Uterus (tissue), 3 donors: ENCODE measurements at regions not wholly inside any gene's neighbourhood (a gene's known extent, or its start where the extent isn't known, plus 50 kb on each side); places are given as distances from the start of the nearest gene placed in this dataset.

Experiments used
- DNase-seq, 2 donors: peaks; one replicate each; pipeline ENCODE4 v3.0.0-alpha.2; 2019 to 2020
- H3K27ac ChIP-seq, 2 donors: fragments of 200-600 bp; sonication (generic); 1 replicate in 1 of 2; 2 replicates in 1 of 2; pipeline ENCODE4 v1.5.1; 2016 to 2018
- H3K27me3 ChIP-seq, 2 donors: fragments of 200-600 bp; sonication (generic); one replicate each; pipeline ENCODE4 v1.5.1; 2018 to 2019; ENCODE audit warnings: control low read depth in 1 of 2
- H3K36me3 ChIP-seq, 2 donors: fragments of 200-600 bp; sonication (generic); one replicate each; pipeline ENCODE4 v1.5.1; 2019; ENCODE audit warnings: control low read depth in 1 of 2
- H3K4me1 ChIP-seq, 2 donors: fragments of 200-600 bp; sonication (generic); one replicate each; pipeline ENCODE4 v1.5.1; 2018 to 2019; ENCODE audit warnings: control low read depth in 1 of 2
- H3K4me3 ChIP-seq, 2 donors: fragments of 200-600 bp; sonication (generic); 1 replicate in 1 of 2; 2 replicates in 1 of 2; pipeline ENCODE4 v1.5.1; 2018 to 2019; ENCODE audit warnings: mild to moderate bottlenecking in 1 of 2
- H3K9me3 ChIP-seq, 2 donors: fragments of 200-600 bp; sonication (generic); one replicate each; pipeline ENCODE4 v1.5.1; 2019; ENCODE audit warnings: control low read depth in 1 of 2
- CTCF ChIP-seq, 4 experiments: fragments of 200-600 bp in 2 of 4; fragments of 450-650 bp in 2 of 4; sonication (generic) in 2 of 4; IDR thresholded peaks; one replicate each; pipeline ENCODE4 v1.5.1; 2016 to 2019; ENCODE audit warnings: antibody characterized with exemption in 4 of 4, mild to moderate bottlenecking in 2 of 4, moderate library complexity in 1 of 4
- POLR2A ChIP-seq, 2 donors: fragments of 450-650 bp; IDR thresholded peaks; one replicate each; pipeline ENCODE4 v1.6.1; 2016; ENCODE audit warnings: antibody characterized with exemption in 2 of 2, mild to moderate bottlenecking in 1 of 2, moderate library complexity in 1 of 2
- intact Hi-C: fragments of 100-400 bp; cut with DNase I; formaldehyde crosslinking; loops from one replicate; pipeline ENCODE4 v1.15.1; 2023; ENCODE audit warnings: low total_unique reads
- donor health status: DM: yes; HTN: yes; CAD: no.

- H3K27ac ChIP-seq, result no peak overlapping the region
- no peak overlapping the region for H3K4me3 ChIP-seq
- H3K4me1 ChIP-seq, result peaks cover 0 to 7% of the 10 kb centered on the region in 2 donors
- no peaks in the 10 kb centered on the region for H3K27me3 ChIP-seq
- intact Hi-C loops, result no loop called here
- H3K9me3 ChIP-seq, result no peaks in the 10 kb centered on the region
- TF ChIP-seq CTCF (IDR thresholded peaks at IDR 0.05) (no peak), POLR2A (IDR thresholded peaks at IDR 0.05) (no peak)
- no peaks in the 10 kb centered on the region for H3K36me3 ChIP-seq
- DNase-seq, result no peak
Measured at GRCh38 chr7:16055263-16055976, 365.9 kb downstream of the CRPPA start.

- no peaks in the 10 kb centered on the region for H3K27me3 ChIP-seq
- no peaks in the 10 kb centered on the region for H3K9me3 ChIP-seq
- no peak for DNase-seq
- H3K4me1 ChIP-seq, result peaks cover 0 to 7% of the 10 kb centered on the region in 2 donors
- TF ChIP-seq POLR2A (IDR thresholded peaks at IDR 0.05), result no peak
- H3K36me3 ChIP-seq, result no peaks in the 10 kb centered on the region
- H3K27ac ChIP-seq, result no peak overlapping the region
- H3K4me3 ChIP-seq, result no peak overlapping the region
- intact Hi-C loops, result no loop called here
Measured at GRCh38 chr7:16051561-16052255, 365.2 kb upstream of the MEOX2 start.

GRCh38 chr7:16046041-16046440, 359.6 kb upstream of the MEOX2 start:
- no peak for TF ChIP-seq CTCF (IDR thresholded peaks at IDR 0.05)
- no peak for TF ChIP-seq POLR2A (IDR thresholded peaks at IDR 0.05)
- Histone ChIP-seq H3K4me1 (no peaks in the 10 kb centered on the region), H3K4me3 (no peak overlapping the region), H3K9me3 (no peaks in the 10 kb centered on the region), H3K27ac (no peak overlapping the region), H3K27me3 (no peaks in the 10 kb centered on the region), H3K36me3 (no peaks in the 10 kb centered on the region)
- no peak for DNase-seq
- intact Hi-C loops, result no loop called here

GRCh38 chr7:16045296-16045695, 358.8 kb upstream of the MEOX2 start:
- intact Hi-C loops, result no loop called here
- TF ChIP-seq POLR2A (IDR thresholded peaks at IDR 0.05) (no peak), CTCF (IDR thresholded peaks at IDR 0.05) (no peak)
- H3K4me3 ChIP-seq, result no peak overlapping the region
- no peaks in the 10 kb centered on the region for H3K4me1 ChIP-seq
- no peak for DNase-seq
- no peak overlapping the region for H3K27ac ChIP-seq
- no peaks in the 10 kb centered on the region for H3K27me3 ChIP-seq
- no peaks in the 10 kb centered on the region for H3K9me3 ChIP-seq
- H3K36me3 ChIP-seq, result no peaks in the 10 kb centered on the region

- DNase-seq, result no peak
- Histone ChIP-seq H3K4me3 (no peak overlapping the region), H3K27ac (no peak overlapping the region), H3K27me3 (no peaks in the 10 kb centered on the region), H3K9me3 (no peaks in the 10 kb centered on the region), H3K4me1 (no peaks in the 10 kb centered on the region), H3K36me3 (no peaks in the 10 kb centered on the region)
- TF ChIP-seq CTCF (IDR thresholded peaks at IDR 0.05) (no peak), POLR2A (IDR thresholded peaks at IDR 0.05) (no peak)
- intact Hi-C loops, result no loop called here
Measured at GRCh38 chr7:16044645-16045044, 358.2 kb upstream of the MEOX2 start.
